ENCODE measurements at regions not wholly inside any gene's neighbourhood (a gene's known extent, or its start where the extent isn't known, plus 50 kb on each side); places are given as distances from the start of the nearest gene placed in this dataset.

- H3K36me3 Mint-ChIP-seq (ENCODE audit: low read depth) = no peaks in the 10 kb centered on the region
- H3K4me3 Mint-ChIP-seq = no peak overlapping the region
- intact Hi-C loops (cut with micrococcal nuclease) = no loop called here
- ATAC-seq = no peak
- H3K9me3 Mint-ChIP-seq = no peaks in the 10 kb centered on the region
- no peak for DNase-seq
- H3K4me1 Mint-ChIP-seq (ENCODE audit: low read depth) = no peaks in the 10 kb centered on the region
- ChIA-PET POLR2A (no interaction called here), CTCF (no interaction called here)
- TF ChIP-seq CTCF (IDR thresholded peaks at IDR 0.05) = no peak
- no peaks in the 10 kb centered on the region for H3K27me3 Mint-ChIP-seq
- no peak overlapping the region for H3K27ac Mint-ChIP-seq
These were observed 498.8 kb downstream of the KIF4B start for GRCh38 chr5:155512329-155512728.

GRCh38 chr5:155514105-155514563 is 500.6 kb downstream of the KIF4B start:
- CTCF ChIA-PET = no interaction called here
- POLR2A ChIA-PET = no interaction called here
- DNase-seq = no peak
- intact Hi-C loops (cut with micrococcal nuclease) = no loop called here
- Mint-ChIP-seq H3K4me3 (no peak overlapping the region), H3K9me3 (no peaks in the 10 kb centered on the region), H3K4me1 (ENCODE audit: low read depth) (no peaks in the 10 kb centered on the region), H3K36me3 (ENCODE audit: low read depth) (no peaks in the 10 kb centered on the region), H3K27ac (no peak overlapping the region), H3K27me3 (no peaks in the 10 kb centered on the region)
- no peak for ATAC-seq
- no peak for TF ChIP-seq CTCF (IDR thresholded peaks at IDR 0.05)

- DNase-seq (no peak), ATAC-seq (no peak)
- H3K36me3 Mint-ChIP-seq (ENCODE audit: low read depth) = no peaks in the 10 kb centered on the region
- no peaks in the 10 kb centered on the region for H3K9me3 Mint-ChIP-seq
- CTCF ChIA-PET = no interaction called here
- H3K27ac Mint-ChIP-seq = no peak overlapping the region
- H3K4me3 Mint-ChIP-seq = no peak overlapping the region
- no peaks in the 10 kb centered on the region for H3K27me3 Mint-ChIP-seq
- POLR2A ChIA-PET = no interaction called here
- H3K4me1 Mint-ChIP-seq (ENCODE audit: low read depth) = no peaks in the 10 kb centered on the region
- intact Hi-C loops (cut with micrococcal nuclease) = no loop called here
- TF ChIP-seq CTCF (IDR thresholded peaks at IDR 0.05) = no peak
These were observed 509.0 kb downstream of the KIF4B start for GRCh38 chr5:155522540-155522939.

GRCh38 chr5:155529362-155529761 is 515.8 kb downstream of the KIF4B start:
- CTCF ChIA-PET = no interaction called here
- intact Hi-C loops (cut with micrococcal nuclease) = no loop called here
- DNase-seq (no peak), ATAC-seq (no peak)
- no peak overlapping the region for H3K27ac Mint-ChIP-seq
- H3K27me3 Mint-ChIP-seq = peaks cover 2% of the 10 kb centered on the region
- no peak overlapping the region for H3K4me3 Mint-ChIP-seq
- POLR2A ChIA-PET = interaction anchor here (0.5 kb wide), 1 partner anchor 34 kb away, joined by 3 read pairs; no protein-coding TSS in a partner anchor
- no peaks in the 10 kb centered on the region for H3K36me3 Mint-ChIP-seq (ENCODE audit: low read depth)
- H3K4me1 Mint-ChIP-seq (ENCODE audit: low read depth) = no peaks in the 10 kb centered on the region
- H3K9me3 Mint-ChIP-seq = no peaks in the 10 kb centered on the region
- TF ChIP-seq CTCF (IDR thresholded peaks at IDR 0.05) = no peak

- no peak for ATAC-seq
- Mint-ChIP-seq H3K4me3 (no peak overlapping the region), H3K9me3 (no peaks in the 10 kb centered on the region), H3K36me3 (ENCODE audit: low read depth) (no peaks in the 10 kb centered on the region), H3K4me1 (ENCODE audit: low read depth) (no peaks in the 10 kb centered on the region), H3K27ac (no peak overlapping the region), H3K27me3 (peaks cover 2% of the 10 kb centered on the region)
- no peak for DNase-seq
- TF ChIP-seq CTCF (IDR thresholded peaks at IDR 0.05) = no peak
- POLR2A ChIA-PET = no interaction called here
- CTCF ChIA-PET = interaction anchor here (1.1 kb wide), 1 partner anchor 10 kb away, joined by 3 read pairs; no protein-coding TSS in a partner anchor
- intact Hi-C loops (cut with micrococcal nuclease) = no loop called here
These were observed 516.5 kb downstream of the KIF4B start for GRCh38 chr5:155530046-155530445.

Data from activated CD8-positive, alpha-beta T cell treated with anti-CD3 and anti-CD28 coated beads for 36 hours (primary cell).